Caco-2 (cell line): ENCODE measurements at regions not wholly inside any gene's neighbourhood (a gene's known extent, or its start where the extent isn't known, plus 50 kb on each side); places are given as distances from the start of the nearest gene placed in this dataset.
A peak's percentile ranks its signal among the peaks of the same experiment; 100 is the strongest.

Source experiments
- BruUV-seq: library from RNA; stranded (reverse); fragments of 400-500 nt; replicated peaks from 2 replicates; lab custom pipeline; 2021; lab: Mats Ljungman, UMichigan
- CTCF ChIA-PET: fragments of 300-600 bp; sonication (Branson Sonifier 250); formaldehyde crosslinking; loops from one replicate; lab custom pipeline; 2022; ENCODE audit warnings: antibody characterized with exemption; lab: Charles Lee
- POLR2A ChIA-PET: fragments of 300-600 bp; sonication (Branson Sonifier 250); formaldehyde crosslinking; loops from one replicate; lab custom pipeline; 2022; ENCODE audit warnings: antibody characterized with exemption; lab: Charles Lee
- DNase-seq, 2 experiments: peaks; one replicate each; pipeline versions ENCODE4 v3.0.0 to v3.0.0-alpha.2; 2020 to 2022
- H3K27me3 ChIP-seq: replicated peaks from 2 replicates; pipeline ENCODE4 v1.6.0; 2011; ENCODE audit warnings: low read length; ENCODE audit not compliant: control insufficient read depth, insufficient read depth
- H3K36me3 ChIP-seq: 2 replicates; pipeline ENCODE4 v1.5.1; 2011; ENCODE audit warnings: low read length; ENCODE audit not compliant: control insufficient read depth, insufficient read depth
- H3K4me1 ChIP-seq: fragments of 250-450 bp; sonication (Bioruptor Pico); 2 replicates; pipeline ENCODE4 v1.5.1; 2020; ENCODE audit warnings: mild to moderate bottlenecking
- H3K4me3 ChIP-seq: 2 replicates; pipeline ENCODE4 v1.5.1; 2011; ENCODE audit warnings: low read depth, mild to moderate bottlenecking, control low read depth, low read length
- H3K9me3 ChIP-seq: fragments of 250-450 bp; sonication (Bioruptor Pico); 2 replicates; pipeline ENCODE4 v1.5.1; 2020; ENCODE audit warnings: mild to moderate bottlenecking, moderate library complexity
- H3K27ac Mint-ChIP-seq: one replicate; pipeline ENCODE4 v1.8.0; 2022; ENCODE audit warnings: mixed read lengths; ENCODE audit not compliant: unreplicated experiment
- H3K27me3 Mint-ChIP-seq: one replicate; pipeline ENCODE4 v1.8.0; 2022; ENCODE audit warnings: mixed read lengths; ENCODE audit not compliant: insufficient read depth, unreplicated experiment
- H3K36me3 Mint-ChIP-seq: one replicate; pipeline ENCODE4 v1.8.0; 2022; ENCODE audit warnings: mild to moderate bottlenecking, mixed read lengths; ENCODE audit not compliant: insufficient read depth, unreplicated experiment
- H3K4me1 Mint-ChIP-seq: one replicate; pipeline ENCODE4 v1.8.0; 2022; ENCODE audit warnings: low read depth, mixed read lengths; ENCODE audit not compliant: unreplicated experiment
- H3K4me3 Mint-ChIP-seq: one replicate; pipeline ENCODE4 v1.8.0; 2022; ENCODE audit warnings: mild to moderate bottlenecking, moderate library complexity, mixed read lengths; ENCODE audit not compliant: unreplicated experiment
- H3K9me3 Mint-ChIP-seq: one replicate; pipeline ENCODE4 v1.8.0; 2022; ENCODE audit warnings: mixed read lengths; ENCODE audit not compliant: unreplicated experiment
- CTCF ChIP-seq, 2 experiments: fragments of 200-600 bp in 1 of 2; IDR thresholded peaks; 1 replicate in 1 of 2; 2 replicates in 1 of 2; pipeline versions ENCODE4 v1.5.1 to v1.8.0; 2011 to 2022; ENCODE audit warnings: antibody characterized with exemption in 1 of 2, control low read depth in 1 of 2, inconsistent platforms in 1 of 2, low read depth in 1 of 2, low read length in 1 of 2, mild to moderate bottlenecking in 1 of 2, moderate library complexity in 1 of 2; ENCODE audit not compliant: insufficient read depth in 1 of 2, severe bottlenecking in 1 of 2, unreplicated experiment in 1 of 2
- intact Hi-C: fragments of 100-400 bp; cut with micrococcal nuclease; formaldehyde crosslinking; loops from one replicate; pipeline ENCODE4 v1.10.0; 2022; ENCODE audit not compliant: unreplicated experiment

- Mint-ChIP-seq H3K27me3 (no peaks in the 10 kb centered on the region), H3K36me3 (no peaks in the 10 kb centered on the region), H3K4me1 (peaks cover 7% of the 10 kb centered on the region), H3K9me3 (peaks cover 9% of the 10 kb centered on the region), H3K4me3 (no peak overlapping the region), H3K27ac (no peak overlapping the region)
- no peaks in the 10 kb centered on the region for H3K4me1 ChIP-seq
- no peak overlapping the region for H3K4me3 ChIP-seq
- intact Hi-C loops: no loop called here
- no peaks in the 10 kb centered on the region for H3K9me3 ChIP-seq
- DNase-seq: peak in 1 of 2 experiments; percentile 23
- no peaks in the 10 kb centered on the region for H3K36me3 ChIP-seq
- no peaks in the 10 kb centered on the region for H3K27me3 ChIP-seq
- TF ChIP-seq CTCF (IDR thresholded peaks at IDR 0.05; ENCODE audit: insufficient read depth in 1 of 2, low read depth in 1 of 2, low read length in 1 of 2, severe bottlenecking in 1 of 2, unreplicated experiment in 1 of 2): no peak
- BruUV-seq: no TSS peak
- POLR2A ChIA-PET: no interaction called here
- CTCF ChIA-PET: interaction anchor here (0.7 kb wide), 1 partner anchor 10 kb away, joined by 5 read pairs; no protein-coding TSS in a partner anchor
Measured at GRCh38 chrX:140917354-140918115, 84.9 kb upstream of the SPANXB1 start.

- H3K4me3 ChIP-seq: no peak overlapping the region
- no peaks in the 10 kb centered on the region for H3K36me3 ChIP-seq
- no peak overlapping the region for H3K27ac Mint-ChIP-seq
- CTCF ChIA-PET: interaction anchor here (0.7 kb wide), 1 partner anchor 11 kb away, joined by 5 read pairs; no protein-coding TSS in a partner anchor
- no peaks in the 10 kb centered on the region for H3K27me3 Mint-ChIP-seq
- no peak overlapping the region for H3K4me3 Mint-ChIP-seq
- intact Hi-C loops: no loop called here
- no peaks in the 10 kb centered on the region for H3K4me1 ChIP-seq
- DNase-seq: peak; percentile 36 to 38
- POLR2A ChIA-PET: no interaction called here
- no peaks in the 10 kb centered on the region for H3K27me3 ChIP-seq
- H3K9me3 ChIP-seq: no peaks in the 10 kb centered on the region
- no TSS peak for BruUV-seq
- peaks cover 9% of the 10 kb centered on the region for H3K9me3 Mint-ChIP-seq
- H3K4me1 Mint-ChIP-seq: peaks cover 7% of the 10 kb centered on the region
- TF ChIP-seq CTCF (IDR thresholded peaks at IDR 0.05; ENCODE audit: insufficient read depth in 1 of 2, low read depth in 1 of 2, low read length in 1 of 2, severe bottlenecking in 1 of 2, unreplicated experiment in 1 of 2): peak in 1 of 2 experiments; percentile 33
- H3K36me3 Mint-ChIP-seq: no peaks in the 10 kb centered on the region
Measured at GRCh38 chrX:140918398-140919038, 83.9 kb upstream of the SPANXB1 start.

GRCh38 chrX:140920416-140920815 is 82.0 kb upstream of the SPANXB1 start:
- H3K27ac Mint-ChIP-seq: no peak overlapping the region
- no peaks in the 10 kb centered on the region for H3K27me3 Mint-ChIP-seq
- intact Hi-C loops: no loop called here
- Histone ChIP-seq H3K27me3 (no peaks in the 10 kb centered on the region), H3K9me3 (no peaks in the 10 kb centered on the region), H3K36me3 (no peaks in the 10 kb centered on the region), H3K4me1 (no peaks in the 10 kb centered on the region), H3K4me3 (no peak overlapping the region)
- ChIA-PET POLR2A (no interaction called here), CTCF (no interaction called here)
- no peak for DNase-seq
- peaks cover 7% of the 10 kb centered on the region for H3K4me1 Mint-ChIP-seq
- H3K9me3 Mint-ChIP-seq: peaks cover 9% of the 10 kb centered on the region
- H3K36me3 Mint-ChIP-seq: no peaks in the 10 kb centered on the region
- H3K4me3 Mint-ChIP-seq: no peak overlapping the region
- BruUV-seq: no TSS peak
- no peak for TF ChIP-seq CTCF (IDR thresholded peaks at IDR 0.05; ENCODE audit: insufficient read depth in 1 of 2, low read depth in 1 of 2, low read length in 1 of 2, severe bottlenecking in 1 of 2, unreplicated experiment in 1 of 2)
